Lower lobe of right lung (tissue), 2 donors: ENCODE measurements at regions not wholly inside any gene's neighbourhood (a gene's known extent, or its start where the extent isn't known, plus 50 kb on each side); places are given as distances from the start of the nearest gene placed in this dataset.

ENCODE experiments used
- ATAC-seq, 2 donors: fragments of 200-7000 bp; cut with Tn5 transposase; one replicate each; pipeline ENCODE4 v1.9.1; 2020 to 2022; ENCODE audit warnings: mild to moderate bottlenecking in 2 of 2, moderate library complexity in 2 of 2
- DNase-seq: peaks from one replicate; pipeline ENCODE4 v3.0.0-alpha.2; 2020
- H3K27ac ChIP-seq: fragments of 200-600 bp; one replicate; pipeline ENCODE4 v1.8.0; 2022
- H3K27me3 ChIP-seq: fragments of 200-600 bp; one replicate; pipeline ENCODE4 v1.8.0; 2022; ENCODE audit warnings: low read depth
- H3K36me3 ChIP-seq: fragments of 200-600 bp; one replicate; pipeline ENCODE4 v1.8.0; 2022; ENCODE audit warnings: mild to moderate bottlenecking
- H3K4me1 ChIP-seq: fragments of 200-600 bp; one replicate; pipeline ENCODE4 v1.8.0; 2022
- H3K4me3 ChIP-seq: fragments of 200-600 bp; one replicate; pipeline ENCODE4 v1.8.0; 2022; ENCODE audit warnings: mild to moderate bottlenecking
- H3K9me3 ChIP-seq: fragments of 200-600 bp; one replicate; pipeline ENCODE4 v1.8.0; 2022
- intact Hi-C: fragments of 100-400 bp; cut with DNase I; formaldehyde crosslinking; loops from one replicate; pipeline ENCODE4 v1.11.0; 2022
- TF ChIP-seq, protein P1 (sequence below): fragments of 200-600 bp; IDR thresholded peaks from one replicate; pipeline ENCODE4 v1.8.0; 2022; ENCODE audit warnings: antibody characterized with exemption, mild to moderate bottlenecking
- donor health status: DM: no; HTN: yes; CAD: no; lungs with severe emphysema.

- TF ChIP-seq, protein P1, sequence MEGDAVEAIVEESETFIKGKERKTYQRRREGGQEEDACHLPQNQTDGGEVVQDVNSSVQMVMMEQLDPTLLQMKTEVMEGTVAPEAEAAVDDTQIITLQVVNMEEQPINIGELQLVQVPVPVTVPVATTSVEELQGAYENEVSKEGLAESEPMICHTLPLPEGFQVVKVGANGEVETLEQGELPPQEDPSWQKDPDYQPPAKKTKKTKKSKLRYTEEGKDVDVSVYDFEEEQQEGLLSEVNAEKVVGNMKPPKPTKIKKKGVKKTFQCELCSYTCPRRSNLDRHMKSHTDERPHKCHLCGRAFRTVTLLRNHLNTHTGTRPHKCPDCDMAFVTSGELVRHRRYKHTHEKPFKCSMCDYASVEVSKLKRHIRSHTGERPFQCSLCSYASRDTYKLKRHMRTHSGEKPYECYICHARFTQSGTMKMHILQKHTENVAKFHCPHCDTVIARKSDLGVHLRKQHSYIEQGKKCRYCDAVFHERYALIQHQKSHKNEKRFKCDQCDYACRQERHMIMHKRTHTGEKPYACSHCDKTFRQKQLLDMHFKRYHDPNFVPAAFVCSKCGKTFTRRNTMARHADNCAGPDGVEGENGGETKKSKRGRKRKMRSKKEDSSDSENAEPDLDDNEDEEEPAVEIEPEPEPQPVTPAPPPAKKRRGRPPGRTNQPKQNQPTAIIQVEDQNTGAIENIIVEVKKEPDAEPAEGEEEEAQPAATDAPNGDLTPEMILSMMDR, result no peak
- no peaks in the 10 kb centered on the region for H3K36me3 ChIP-seq
- intact Hi-C loops, result no loop called here
- H3K27ac ChIP-seq, result no peak overlapping the region
- no peak for ATAC-seq
- no peak for DNase-seq
- no peaks in the 10 kb centered on the region for H3K4me1 ChIP-seq
- H3K4me3 ChIP-seq, result no peak overlapping the region
- H3K27me3 ChIP-seq, result no peaks in the 10 kb centered on the region
- no peaks in the 10 kb centered on the region for H3K9me3 ChIP-seq
Measured at GRCh38 chr10:57314046-57314445, 953.0 kb upstream of the ZWINT start.

DNA sequence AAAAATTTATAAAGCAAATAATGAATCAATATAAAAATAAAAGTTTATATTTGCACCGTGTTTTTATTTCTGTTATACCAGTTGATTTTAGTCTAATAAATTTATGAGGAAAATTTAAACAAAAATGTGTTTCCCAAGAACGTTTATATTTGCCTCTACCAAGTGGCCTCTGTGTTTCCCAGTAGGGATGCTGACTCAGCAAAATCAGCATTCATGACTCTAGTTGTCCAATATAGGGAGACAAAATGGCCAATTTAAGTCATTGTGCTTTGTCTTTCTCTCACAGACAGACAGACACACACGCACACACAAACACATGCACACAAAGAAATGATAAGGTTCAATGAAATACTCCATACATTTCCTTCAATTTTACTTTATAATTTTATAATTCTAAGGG is 942.5 kb upstream of the ZWINT start:
- Histone ChIP-seq H3K4me1 (no peaks in the 10 kb centered on the region), H3K9me3 (no peaks in the 10 kb centered on the region), H3K27ac (no peak overlapping the region), H3K27me3 (no peaks in the 10 kb centered on the region), H3K4me3 (no peak overlapping the region), H3K36me3 (no peaks in the 10 kb centered on the region)
- ATAC-seq (no peak), DNase-seq (no peak)
- intact Hi-C loops, result no loop called here
- TF ChIP-seq, protein P1, result no peak

- ATAC-seq (no peak), DNase-seq (no peak)
- Histone ChIP-seq H3K36me3 (no peaks in the 10 kb centered on the region), H3K27ac (no peak overlapping the region), H3K9me3 (no peaks in the 10 kb centered on the region), H3K4me1 (no peaks in the 10 kb centered on the region), H3K27me3 (no peaks in the 10 kb centered on the region), H3K4me3 (no peak overlapping the region)
- TF ChIP-seq, protein P1, result no peak
- intact Hi-C loops, result no loop called here
Measured at GRCh38 chr10:57300718-57301117, 939.7 kb upstream of the ZWINT start.

GRCh38 chr10:57294698-57295097 is 933.6 kb upstream of the ZWINT start:
- Histone ChIP-seq H3K4me3 (no peak overlapping the region), H3K4me1 (no peaks in the 10 kb centered on the region), H3K36me3 (no peaks in the 10 kb centered on the region), H3K27me3 (no peaks in the 10 kb centered on the region), H3K27ac (no peak overlapping the region), H3K9me3 (no peaks in the 10 kb centered on the region)
- DNase-seq, result no peak
- intact Hi-C loops, result no loop called here
- no peak for ATAC-seq
- TF ChIP-seq, protein P1, result no peak

DNA sequence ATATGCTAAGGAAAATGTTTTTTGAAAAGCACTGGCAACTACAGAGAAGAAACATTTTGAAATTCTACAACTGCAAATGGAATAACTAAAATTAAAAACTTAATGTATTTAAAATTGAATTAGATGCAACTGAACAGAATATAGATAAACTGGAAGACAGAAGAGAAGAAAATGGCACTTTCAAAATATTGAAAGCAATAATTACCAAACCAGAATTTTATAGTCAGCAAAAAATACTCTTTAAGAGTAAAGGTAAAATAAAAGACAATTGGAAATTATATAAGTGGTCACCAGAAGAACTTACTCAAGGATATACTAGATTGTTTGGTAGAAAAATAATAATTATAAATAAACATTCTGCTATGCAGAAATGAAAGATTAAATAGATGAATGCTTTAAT is 927.7 kb upstream of the ZWINT start:
- Histone ChIP-seq H3K36me3 (no peaks in the 10 kb centered on the region), H3K9me3 (no peaks in the 10 kb centered on the region), H3K27me3 (no peaks in the 10 kb centered on the region), H3K4me3 (no peak overlapping the region), H3K4me1 (no peaks in the 10 kb centered on the region), H3K27ac (no peak overlapping the region)
- intact Hi-C loops, result no loop called here
- TF ChIP-seq, protein P1, result no peak
- no peak for ATAC-seq
- no peak for DNase-seq

DNA sequence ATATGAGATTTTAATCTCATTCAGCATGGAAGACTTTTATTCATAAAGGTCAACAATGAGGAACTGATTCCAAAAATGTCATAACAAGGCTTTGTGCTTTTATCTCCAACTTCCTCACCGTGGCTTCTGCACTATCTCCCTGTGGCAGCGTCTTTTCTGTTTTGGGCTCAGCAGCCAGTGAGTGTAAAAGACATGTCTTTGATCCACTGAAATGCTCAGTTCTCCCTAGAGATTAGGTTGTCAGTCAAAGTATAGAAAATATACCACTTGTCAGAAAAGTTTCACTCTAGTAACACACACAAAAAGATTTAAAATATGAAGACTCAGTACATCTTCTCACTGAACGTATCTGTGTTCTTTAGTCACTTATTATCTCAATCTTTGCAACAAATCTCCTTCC is 901.8 kb upstream of the ZWINT start:
- no peak for ATAC-seq
- H3K4me1 ChIP-seq, result no peaks in the 10 kb centered on the region
- intact Hi-C loops, result no loop called here
- TF ChIP-seq, protein P1, result no peak
- H3K9me3 ChIP-seq, result no peaks in the 10 kb centered on the region
- DNase-seq, result no peak
- no peak overlapping the region for H3K27ac ChIP-seq
- H3K27me3 ChIP-seq, result no peaks in the 10 kb centered on the region
- H3K36me3 ChIP-seq, result no peaks in the 10 kb centered on the region
- H3K4me3 ChIP-seq, result no peak overlapping the region
